H7 (cell line): ENCODE measurements at regions not wholly inside any gene's neighbourhood (a gene's known extent, or its start where the extent isn't known, plus 50 kb on each side); places are given as distances from the start of the nearest gene placed in this dataset.
"Not testable (repeated sequence)": the region's sequence is repeated elsewhere in the genome, so short reads cannot be mapped to it uniquely, and the experiment has no call there.

Source experiments
- DNase-seq: peaks from one replicate; pipeline ENCODE4 v3.0.0; 2012
- H3K27me3 ChIP-seq: 2 replicates; pipeline ENCODE4 v1.6.0; 2011; ENCODE audit warnings: mild to moderate bottlenecking, low read length; ENCODE audit not compliant: control insufficient read depth, insufficient read depth
- H3K36me3 ChIP-seq: replicated peaks from 2 replicates; pipeline ENCODE4 v1.5.1; 2011; ENCODE audit warnings: low read length; ENCODE audit not compliant: control insufficient read depth, insufficient read depth
- H3K4me3 ChIP-seq: 2 replicates; pipeline ENCODE4 v1.5.1; 2011; ENCODE audit warnings: low read depth, mild to moderate bottlenecking, control low read depth, low read length, moderate library complexity; ENCODE audit not compliant: insufficient read depth

GRCh38 chr20:53655625-53656292 lies 62.1 kb upstream of the ZNF217 start:
- Histone ChIP-seq H3K4me3 (no peak overlapping the region), H3K36me3 (no peaks in the 10 kb centered on the region), H3K27me3 (no peaks in the 10 kb centered on the region)
- DNase-seq: no peak

DNA sequence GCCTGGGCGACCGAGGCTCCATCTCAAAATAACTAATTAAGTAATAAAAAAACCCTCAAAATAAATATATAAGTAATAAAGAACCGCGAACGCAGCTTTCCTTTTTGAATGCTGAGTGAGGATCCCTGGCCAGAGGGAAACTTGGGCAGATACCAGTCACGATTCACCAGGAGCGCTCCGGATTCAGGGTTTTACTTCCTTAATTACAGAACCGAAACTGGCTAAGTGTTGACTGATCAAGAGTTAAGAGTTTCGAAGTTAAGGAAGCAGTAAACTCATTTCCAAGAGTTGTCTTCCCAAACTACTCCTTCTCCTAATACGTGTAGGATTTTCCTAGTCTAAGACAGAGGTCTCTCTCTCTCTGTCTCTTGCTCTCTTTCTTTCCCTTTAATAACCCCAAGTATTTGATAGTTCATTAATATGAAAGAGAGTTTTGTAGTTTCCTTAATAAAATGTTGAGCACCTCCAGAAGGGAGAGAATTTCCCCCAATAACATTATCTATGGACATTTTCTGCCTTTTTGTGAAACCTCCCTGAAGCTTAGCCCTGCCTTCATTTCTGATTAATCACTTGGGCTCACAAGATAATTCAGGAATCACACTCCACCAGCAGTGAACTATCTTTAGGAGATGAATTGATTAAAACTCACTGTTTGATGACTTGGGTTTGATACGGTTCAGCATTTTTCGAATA lies 61.4 kb upstream of the ZNF217 start:
- Histone ChIP-seq H3K27me3 (no peaks in the 10 kb centered on the region), H3K4me3 (no peak overlapping the region), H3K36me3 (no peaks in the 10 kb centered on the region)
- no peak for DNase-seq

- not testable (repeated sequence) for H3K4me3 ChIP-seq, DNase-seq, H3K27me3 ChIP-seq, H3K36me3 ChIP-seq
Measured at GRCh38 chr20:53654521-53654920, 60.9 kb upstream of the ZNF217 start.

GRCh38 chr20:53652859-53653517 lies 59.3 kb upstream of the ZNF217 start:
- no peak overlapping the region for H3K4me3 ChIP-seq
- H3K36me3 ChIP-seq: no peaks in the 10 kb centered on the region
- no peaks in the 10 kb centered on the region for H3K27me3 ChIP-seq
- no peak for DNase-seq

- Histone ChIP-seq H3K4me3 (no peak overlapping the region), H3K36me3 (no peaks in the 10 kb centered on the region), H3K27me3 (no peaks in the 10 kb centered on the region)
- no peak for DNase-seq
Measured at GRCh38 chr20:53652090-53652858, 58.6 kb upstream of the ZNF217 start.

DNA sequence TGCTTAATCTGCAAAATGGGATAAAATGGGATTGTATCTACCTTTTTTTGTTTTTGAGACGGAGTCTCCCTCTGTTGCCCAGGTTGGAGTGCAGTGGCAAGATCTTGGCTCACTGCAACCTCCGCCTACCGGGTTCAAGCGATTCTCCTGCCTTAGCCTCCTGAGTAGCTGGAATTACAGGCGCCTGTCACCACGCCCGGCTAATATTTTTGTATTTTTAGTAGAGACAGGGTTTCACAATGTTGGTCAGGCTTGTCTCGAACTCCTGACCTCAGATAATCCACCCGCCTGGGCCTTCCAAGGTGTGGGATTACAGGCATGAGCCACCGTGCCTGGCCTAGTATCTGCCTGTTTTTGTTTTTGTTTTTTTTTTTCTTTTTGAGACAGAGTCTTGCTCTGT lies 55.9 kb upstream of the ZNF217 start:
- H3K4me3 ChIP-seq, H3K27me3 ChIP-seq, H3K36me3 ChIP-seq, DNase-seq: not testable (repeated sequence)

DNA sequence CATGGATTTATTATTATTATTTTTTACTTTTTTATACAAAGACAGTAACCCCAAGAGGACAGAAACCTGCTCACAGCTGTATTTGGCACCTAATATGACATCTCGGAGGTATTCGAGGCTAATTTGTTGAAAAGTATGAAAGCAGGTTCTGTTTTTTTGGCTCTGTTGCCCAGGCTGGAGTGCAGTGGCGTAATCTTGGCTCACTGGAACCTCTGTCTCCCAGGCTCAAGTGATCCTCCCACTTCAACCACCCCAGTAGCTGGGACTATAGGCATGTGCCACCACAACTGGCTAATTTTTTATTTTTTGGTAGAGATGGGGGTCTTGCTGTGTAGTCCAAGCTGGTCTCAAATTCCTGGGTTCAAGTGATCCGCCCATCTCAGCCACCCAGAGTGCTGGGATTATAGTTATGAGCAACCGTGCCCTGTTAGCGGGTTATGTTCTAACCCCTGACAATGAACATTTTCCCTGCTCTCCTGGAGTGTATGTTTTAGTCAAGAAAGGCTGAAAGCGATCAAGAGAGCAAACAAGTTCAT lies 53.7 kb upstream of the ZNF217 start:
- no peaks in the 10 kb centered on the region for H3K36me3 ChIP-seq
- DNase-seq: no peak
- H3K4me3 ChIP-seq: no peak overlapping the region
- no peaks in the 10 kb centered on the region for H3K27me3 ChIP-seq

DNA sequence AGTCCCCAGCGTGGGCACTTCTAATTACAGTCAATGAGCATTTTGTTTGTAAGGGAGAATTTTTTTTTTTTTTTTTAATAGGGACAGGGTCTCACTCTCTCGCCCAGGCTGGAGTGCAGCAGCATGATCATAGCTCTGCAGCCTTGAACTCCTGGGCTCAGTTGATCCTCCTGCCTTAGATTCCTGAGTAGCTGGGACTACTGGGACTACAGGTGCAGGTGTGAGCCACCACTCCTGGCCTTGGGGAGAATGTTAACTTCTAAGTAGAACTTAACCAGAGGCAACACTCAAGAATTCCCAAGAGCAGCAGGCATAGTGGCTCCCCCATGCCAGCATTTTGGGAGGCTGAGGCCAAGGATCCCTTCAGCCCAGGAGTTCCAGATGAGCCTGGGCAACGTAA lies 52.9 kb upstream of the ZNF217 start:
- no peaks in the 10 kb centered on the region for H3K27me3 ChIP-seq

DNA sequence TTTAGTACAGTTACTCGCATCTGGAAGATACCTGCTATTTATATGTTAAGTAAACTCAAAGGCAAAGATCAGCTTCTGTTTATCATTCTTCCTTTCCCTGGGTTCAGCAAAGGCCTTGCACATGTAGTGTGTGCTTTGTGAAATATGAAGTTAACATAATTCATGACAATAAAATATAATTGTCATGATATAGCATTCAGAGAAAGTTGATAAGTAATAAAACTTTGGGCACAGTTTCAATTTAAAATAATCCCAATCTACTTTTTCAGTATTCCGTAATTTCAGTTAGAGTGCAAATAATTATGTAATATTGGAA lies 51.9 kb upstream of the ZNF217 start:
- H3K27me3 ChIP-seq: no peaks in the 10 kb centered on the region
- no peak for DNase-seq
- no peak overlapping the region for H3K4me3 ChIP-seq
- no peaks in the 10 kb centered on the region for H3K36me3 ChIP-seq

More for the DNA sequence above, 52.9 kb upstream of the ZNF217 start:
- Histone ChIP-seq H3K4me3 (no peak overlapping the region), H3K36me3 (no peaks in the 10 kb centered on the region)
- DNase-seq: no peak

DNA sequence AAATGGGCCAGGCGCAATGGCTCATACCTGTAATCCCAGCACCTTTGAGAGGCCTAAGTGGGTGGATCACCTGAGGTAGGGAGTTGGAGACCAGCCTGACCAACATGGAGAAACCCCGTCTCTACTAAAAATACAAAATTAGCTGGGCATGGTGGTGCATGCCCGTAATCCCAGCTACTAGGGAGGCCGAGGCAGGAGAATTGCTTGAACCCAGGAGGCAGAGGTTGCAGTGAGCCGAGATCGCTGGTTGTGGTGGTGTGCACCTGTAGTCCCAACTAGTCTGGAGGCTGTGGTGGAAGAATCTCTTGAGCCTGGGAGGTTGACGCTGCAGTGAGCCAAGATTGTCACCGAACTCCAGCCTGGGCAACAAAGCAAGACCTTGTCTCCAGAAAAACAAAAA lies 50.5 kb upstream of the ZNF217 start:
- H3K4me3 ChIP-seq, DNase-seq, H3K27me3 ChIP-seq, H3K36me3 ChIP-seq: not testable (repeated sequence)
